Neutrophil (primary cell): ENCODE measurements at regions not wholly inside any gene's neighbourhood (a gene's known extent, or its start where the extent isn't known, plus 50 kb on each side); places are given as distances from the start of the nearest gene placed in this dataset.

Source experiments
- H3K27ac ChIP-seq: fragments of 200-600 bp; sonication (generic); 2 replicates; pipeline ENCODE4 v1.5.1; 2016; ENCODE audit warnings: mild to moderate bottlenecking, moderate library complexity
- H3K27me3 ChIP-seq: fragments of 200-600 bp; sonication (generic); 2 replicates; pipeline ENCODE4 v1.6.0; 2016; ENCODE audit warnings: mild to moderate bottlenecking
- H3K36me3 ChIP-seq: fragments of 200-600 bp; sonication (generic); 2 replicates; pipeline ENCODE4 v1.5.1; 2017
- H3K4me1 ChIP-seq, 2 experiments: fragments of 200-600 bp in 1 of 2; sonication (generic) in 1 of 2; 1 replicate in 1 of 2; 2 replicates in 1 of 2; pipeline versions ENCODE4 v1.5.1 to v1.6.1; 2013 to 2016; ENCODE audit warnings: low read depth in 1 of 2, low read length in 1 of 2, mild to moderate bottlenecking in 1 of 2, moderate library complexity in 1 of 2; ENCODE audit not compliant: control insufficient read depth in 1 of 2, insufficient read depth in 1 of 2
- H3K4me3 ChIP-seq, 2 experiments: fragments of 200-600 bp in 1 of 2; sonication (generic) in 1 of 2; 1 replicate in 1 of 2; 2 replicates in 1 of 2; pipeline ENCODE4 v1.5.1; 2013 to 2016; ENCODE audit warnings: low read depth in 1 of 2, low read length in 1 of 2, mild to moderate bottlenecking in 1 of 2, moderate library complexity in 1 of 2
- H3K9me3 ChIP-seq: fragments of 200-600 bp; sonication (generic); 2 replicates; pipeline ENCODE4 v1.5.1; 2016
- TF ChIP-seq, protein P1 (sequence below): fragments of 200-600 bp; sonication (generic); IDR thresholded peaks from 2 replicates; pipeline ENCODE4 v1.5.1; 2016; ENCODE audit warnings: antibody characterized with exemption

DNA sequence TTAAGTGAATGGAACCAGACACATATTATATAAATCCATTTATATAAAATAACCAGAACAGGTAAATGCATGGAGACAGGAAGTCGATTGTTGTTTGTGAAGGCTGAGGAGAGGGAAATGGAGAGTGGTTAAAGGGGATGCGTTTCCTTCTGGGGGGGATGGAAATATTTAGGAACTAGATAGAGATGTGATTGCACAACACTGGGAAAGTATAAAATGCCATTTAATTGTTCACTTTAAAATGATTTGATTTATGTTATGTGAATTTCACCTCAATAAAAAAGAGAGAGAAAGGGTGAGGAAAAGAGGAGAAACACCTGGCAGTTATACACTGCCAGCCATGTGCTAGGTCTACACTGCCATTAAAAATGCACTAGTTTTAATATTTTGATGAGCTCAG, 312.6 kb downstream of the CD83 start:
- TF ChIP-seq, protein P1, sequence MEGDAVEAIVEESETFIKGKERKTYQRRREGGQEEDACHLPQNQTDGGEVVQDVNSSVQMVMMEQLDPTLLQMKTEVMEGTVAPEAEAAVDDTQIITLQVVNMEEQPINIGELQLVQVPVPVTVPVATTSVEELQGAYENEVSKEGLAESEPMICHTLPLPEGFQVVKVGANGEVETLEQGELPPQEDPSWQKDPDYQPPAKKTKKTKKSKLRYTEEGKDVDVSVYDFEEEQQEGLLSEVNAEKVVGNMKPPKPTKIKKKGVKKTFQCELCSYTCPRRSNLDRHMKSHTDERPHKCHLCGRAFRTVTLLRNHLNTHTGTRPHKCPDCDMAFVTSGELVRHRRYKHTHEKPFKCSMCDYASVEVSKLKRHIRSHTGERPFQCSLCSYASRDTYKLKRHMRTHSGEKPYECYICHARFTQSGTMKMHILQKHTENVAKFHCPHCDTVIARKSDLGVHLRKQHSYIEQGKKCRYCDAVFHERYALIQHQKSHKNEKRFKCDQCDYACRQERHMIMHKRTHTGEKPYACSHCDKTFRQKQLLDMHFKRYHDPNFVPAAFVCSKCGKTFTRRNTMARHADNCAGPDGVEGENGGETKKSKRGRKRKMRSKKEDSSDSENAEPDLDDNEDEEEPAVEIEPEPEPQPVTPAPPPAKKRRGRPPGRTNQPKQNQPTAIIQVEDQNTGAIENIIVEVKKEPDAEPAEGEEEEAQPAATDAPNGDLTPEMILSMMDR, result no peak
- no peak overlapping the region for H3K4me3 ChIP-seq

DNA sequence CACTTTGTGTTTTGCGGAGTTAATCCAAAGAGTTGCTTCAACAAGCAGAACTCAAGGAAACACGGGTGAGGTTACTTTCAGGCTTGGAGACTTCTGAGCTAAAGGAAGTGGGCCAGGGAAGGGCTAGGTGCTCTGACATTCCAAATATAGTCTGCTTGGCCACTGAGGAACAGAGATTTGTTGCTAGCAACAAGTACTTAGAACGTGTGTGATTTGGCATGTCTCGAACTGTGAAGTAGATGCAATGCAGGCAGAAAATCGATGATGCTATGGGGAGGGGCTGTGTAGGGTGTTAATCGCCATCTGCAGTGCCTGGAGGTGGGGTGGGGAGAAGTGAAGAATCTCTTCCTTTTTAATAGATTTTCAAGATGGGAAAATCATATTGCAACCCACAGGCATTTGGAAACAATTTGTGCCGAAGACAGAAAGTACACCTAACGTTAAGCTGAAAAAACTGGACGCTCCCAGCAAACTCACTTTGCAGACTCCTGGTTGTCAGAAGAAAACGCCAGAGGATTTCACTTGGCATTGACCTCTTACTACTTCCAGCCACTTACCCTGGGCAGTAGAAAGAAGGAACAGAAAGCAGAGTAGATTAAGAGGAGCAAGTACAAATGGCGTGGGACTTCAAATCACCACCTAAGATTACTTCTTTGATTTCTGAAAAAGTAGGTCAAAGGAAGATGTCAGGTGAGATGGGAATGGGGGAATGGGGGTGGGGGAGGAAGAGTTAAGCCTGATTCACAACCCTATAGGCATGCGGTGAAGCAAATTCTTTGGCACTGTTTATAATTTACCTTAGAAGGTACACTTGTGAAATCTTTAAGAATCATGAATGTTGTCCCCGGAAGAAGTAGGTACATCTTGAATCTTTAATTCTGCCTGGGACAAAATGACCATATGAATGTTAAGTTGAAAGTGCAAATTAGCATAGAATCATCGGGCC, 314.1 kb downstream of the CD83 start:
- TF ChIP-seq, protein P1, result no peak
- no peak overlapping the region for H3K27ac ChIP-seq

More for the DNA sequence above, 312.6 kb downstream of the CD83 start:
- peaks cover 8 to 14% of the 10 kb centered on the region in 2 experiments for H3K4me1 ChIP-seq
- no peak overlapping the region for H3K27ac ChIP-seq
- H3K27me3 ChIP-seq, result no peaks in the 10 kb centered on the region
- no peaks in the 10 kb centered on the region for H3K36me3 ChIP-seq
- no peaks in the 10 kb centered on the region for H3K9me3 ChIP-seq

DNA sequence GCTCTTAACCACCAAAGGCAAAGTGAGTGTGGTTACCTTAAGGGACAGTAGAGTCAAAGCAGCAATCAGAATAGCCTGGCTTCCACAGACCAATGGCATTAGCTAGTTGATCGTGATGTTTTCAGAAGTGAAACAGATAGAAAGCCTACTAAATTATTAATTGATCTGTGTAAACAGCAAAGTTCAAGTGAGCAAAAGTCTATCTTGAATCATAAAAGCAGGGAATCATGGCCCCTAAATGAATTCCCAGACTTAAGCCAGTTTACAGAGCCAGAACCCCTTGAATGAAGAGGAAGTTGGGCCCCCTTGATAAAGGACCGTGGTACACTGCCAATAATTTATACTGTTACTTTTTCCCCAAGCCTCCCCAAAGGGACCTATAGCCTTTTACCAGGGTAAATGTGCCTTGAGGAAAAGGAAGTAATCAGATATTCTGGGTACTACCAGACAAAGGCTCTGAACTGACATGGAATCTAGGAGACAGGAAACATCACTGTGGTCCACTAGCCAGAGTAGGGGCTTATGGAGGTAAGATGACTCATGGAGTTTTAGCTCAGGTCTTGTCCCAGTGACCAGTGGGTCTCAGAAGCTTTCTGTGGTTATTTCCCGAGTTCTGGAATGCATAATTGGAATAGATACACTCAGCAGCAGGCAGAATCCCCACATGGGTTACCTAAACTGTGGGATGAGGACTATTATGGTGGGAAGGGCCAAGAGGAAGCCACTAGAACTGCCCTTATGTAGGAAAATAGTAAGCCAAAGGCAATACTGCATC, 317.5 kb downstream of the CD83 start:
- Histone ChIP-seq H3K4me1 (no peaks in the 10 kb centered on the region), H3K4me3 (no peak overlapping the region), H3K27me3 (no peaks in the 10 kb centered on the region), H3K9me3 (no peaks in the 10 kb centered on the region), H3K27ac (no peak overlapping the region), H3K36me3 (no peaks in the 10 kb centered on the region)
- TF ChIP-seq, protein P1, result no peak

More for the DNA sequence above, 314.1 kb downstream of the CD83 start:
- Histone ChIP-seq H3K36me3 (no peaks in the 10 kb centered on the region), H3K4me1 (peaks cover 8 to 14% of the 10 kb centered on the region in 2 experiments), H3K27me3 (no peaks in the 10 kb centered on the region), H3K4me3 (no peak overlapping the region), H3K9me3 (no peaks in the 10 kb centered on the region)

GRCh38 chr6:14436592-14437132, 319.1 kb downstream of the CD83 start:
- TF ChIP-seq, protein P1, result no peak
- H3K27me3 ChIP-seq, result peaks cover 6% of the 10 kb centered on the region
- no peak overlapping the region for H3K27ac ChIP-seq
- no peaks in the 10 kb centered on the region for H3K4me1 ChIP-seq
- no peak overlapping the region for H3K4me3 ChIP-seq
- no peaks in the 10 kb centered on the region for H3K36me3 ChIP-seq
- H3K9me3 ChIP-seq, result no peaks in the 10 kb centered on the region

- Histone ChIP-seq H3K27ac (no peak overlapping the region), H3K4me1 (no peaks in the 10 kb centered on the region), H3K27me3 (peaks cover 18% of the 10 kb centered on the region), H3K9me3 (no peaks in the 10 kb centered on the region), H3K36me3 (no peaks in the 10 kb centered on the region), H3K4me3 (no peak overlapping the region)
- TF ChIP-seq, protein P1, result no peak
Measured at GRCh38 chr6:14439419-14439818, 321.8 kb downstream of the CD83 start.
